Tibial nerve (tissue), 3 donors: ENCODE measurements at regions not wholly inside any gene's neighbourhood (a gene's known extent, or its start where the extent isn't known, plus 50 kb on each side); places are given as distances from the start of the nearest gene placed in this dataset.

Source experiments
- CTCF ChIP-seq, 5 experiments: fragments of 200-600 bp in 3 of 5; fragments of 450-650 bp in 2 of 5; sonication (generic) in 3 of 5; IDR thresholded peaks; one replicate each; pipeline ENCODE4 v1.5.1; 2016 to 2019; ENCODE audit warnings: antibody characterized with exemption in 5 of 5, mild to moderate bottlenecking in 3 of 5, moderate library complexity in 2 of 5
- POLR2A ChIP-seq, 2 donors: fragments of 450-650 bp; IDR thresholded peaks; one replicate each; pipeline ENCODE4 v1.6.1; 2017; ENCODE audit warnings: antibody characterized with exemption in 2 of 2, mild to moderate bottlenecking in 2 of 2, moderate library complexity in 2 of 2

- no peak for TF ChIP-seq POLR2A (IDR thresholded peaks at IDR 0.05)
- no peak for TF ChIP-seq CTCF (IDR thresholded peaks at IDR 0.05)
Observed at GRCh38 chr14:84688297-84689025, 841.5 kb upstream of the FLRT2 start.
